Hindlimb muscle (tissue), 1 donor: ENCODE measurements at regions not wholly inside any gene's neighbourhood (a gene's known extent, or its start where the extent isn't known, plus 50 kb on each side); places are given as distances from the start of the nearest gene placed in this dataset.

Experiments used
- DNase-seq: peaks from one replicate; pipeline ENCODE4 v3.0.0-alpha.2; 2013

DNA sequence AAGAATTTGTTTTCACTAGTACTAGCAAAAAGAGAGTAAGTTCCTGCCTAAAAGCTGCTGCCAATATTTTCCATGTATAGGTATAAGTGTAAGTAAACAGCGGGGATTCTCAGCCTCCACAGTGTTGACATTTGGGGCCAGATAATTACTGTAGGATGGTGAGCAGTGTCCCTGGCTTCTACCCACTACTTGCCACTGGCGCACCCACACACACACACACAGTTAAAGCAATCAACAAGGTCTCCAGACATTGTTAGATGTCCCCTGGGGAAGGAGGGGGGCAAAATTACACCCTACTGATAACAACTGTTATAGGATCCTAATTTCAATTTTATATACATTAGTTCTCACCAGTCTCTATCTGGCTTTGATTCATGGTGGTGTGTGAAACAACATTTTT, 417.0 kb upstream of the PSMD7 start:
- no peak for DNase-seq

DNA sequence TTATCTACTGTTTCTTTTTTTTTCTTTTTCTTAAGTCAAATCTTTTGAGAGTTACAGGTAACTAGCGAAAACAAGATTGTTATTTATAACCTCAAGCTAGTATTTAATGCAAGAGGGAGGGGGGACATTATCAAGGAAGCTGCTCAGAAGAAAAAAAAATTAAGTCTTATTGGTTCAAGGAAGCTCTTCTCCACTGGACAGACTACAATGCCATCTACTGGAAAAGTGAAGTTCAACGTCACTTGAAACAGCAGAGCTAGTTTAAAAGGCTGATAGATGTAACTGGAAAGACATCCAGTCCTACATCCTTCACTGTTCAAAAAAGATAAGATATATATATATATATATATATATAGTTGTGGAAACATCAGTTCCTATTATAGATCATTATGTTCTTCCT, 418.0 kb upstream of the PSMD7 start:
- DNase-seq, result peak; percentile 63

DNA sequence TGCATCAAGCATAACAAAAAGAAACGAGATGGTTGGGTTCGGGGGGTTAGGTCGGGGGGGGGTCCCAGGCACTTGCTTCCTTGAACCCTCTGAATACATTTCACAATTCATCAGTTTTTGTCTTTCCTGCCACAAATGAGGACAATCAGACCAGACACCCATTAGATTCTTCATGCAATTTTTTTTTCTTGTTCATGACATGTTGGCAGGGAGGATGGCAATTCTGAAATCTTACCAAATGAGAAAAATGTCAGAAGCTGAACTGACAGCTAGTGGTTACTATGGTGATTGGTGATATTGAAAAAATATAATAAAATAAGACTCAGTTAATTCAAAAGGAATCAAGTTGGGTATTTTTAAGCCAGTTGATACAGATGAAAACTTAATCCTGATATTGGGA, 419.5 kb upstream of the PSMD7 start:
- no peak for DNase-seq

DNA sequence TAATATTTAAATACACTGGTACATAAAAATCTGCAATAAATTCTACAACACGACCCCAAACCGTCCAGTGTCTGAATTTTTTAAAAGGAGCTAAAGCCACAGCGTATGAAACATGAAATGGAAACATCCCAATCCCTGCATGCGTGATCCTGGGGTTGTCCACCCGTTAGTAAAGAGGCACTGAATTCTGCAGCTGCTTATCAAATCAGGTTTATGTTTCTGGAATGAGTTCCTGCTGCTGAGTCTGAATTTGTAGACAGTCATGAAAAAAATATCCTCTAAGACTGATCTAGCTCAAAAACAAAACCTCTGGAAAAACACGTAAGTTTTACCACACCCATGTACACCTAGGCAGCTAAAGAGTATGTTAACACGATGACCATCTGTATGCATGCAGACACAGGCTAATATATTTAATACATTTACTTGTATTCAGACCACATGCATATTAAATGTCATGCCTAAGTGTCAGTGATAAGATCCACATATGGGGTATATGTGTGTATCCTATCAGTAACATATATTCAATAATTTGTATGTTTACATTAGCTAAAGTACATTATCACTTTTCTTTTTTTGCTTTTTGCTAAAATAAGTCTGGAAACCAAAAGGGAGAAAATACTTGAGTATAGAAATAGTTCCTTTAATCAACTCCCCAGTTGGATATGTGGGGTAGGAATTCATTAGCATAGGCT, 420.5 kb upstream of the PSMD7 start:
- DNase-seq, result no peak

DNA sequence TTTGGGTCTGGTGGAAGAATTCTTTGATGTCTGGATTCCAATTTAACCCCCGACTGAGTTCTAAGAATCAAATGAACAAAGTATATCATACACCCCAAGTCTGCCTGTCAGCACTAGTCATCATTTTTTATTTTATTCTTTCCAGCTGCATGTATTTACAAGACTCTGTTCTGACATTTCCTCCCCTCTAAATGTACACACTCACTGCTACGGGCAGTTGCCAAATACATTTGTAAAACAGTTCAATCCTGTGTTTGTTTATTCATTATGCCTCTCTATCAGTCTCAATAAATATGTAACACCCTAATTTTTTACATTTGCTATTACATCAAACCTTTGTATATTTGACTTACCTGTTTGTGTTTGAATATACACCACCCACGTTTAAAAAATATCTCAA, 422.3 kb upstream of the PSMD7 start:
- DNase-seq, result no peak

DNA sequence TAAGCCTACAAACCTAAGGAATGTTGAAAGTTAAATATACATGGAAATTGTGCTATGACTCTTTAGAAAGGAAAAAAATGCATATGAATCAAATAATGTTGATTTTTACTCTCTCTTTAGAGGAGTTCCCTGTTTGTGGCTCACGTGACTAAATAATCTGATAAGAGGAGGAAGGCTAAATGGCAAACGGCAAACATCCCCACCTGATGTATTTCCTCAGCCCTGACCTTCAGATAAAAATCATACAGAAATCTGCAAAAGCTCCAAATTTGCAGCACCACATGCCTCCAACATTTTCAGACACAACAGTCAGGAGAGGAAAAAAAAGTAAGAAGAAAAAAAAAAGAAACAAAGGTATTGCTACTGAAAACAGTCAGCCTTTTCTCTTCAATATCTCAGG, 423.0 kb upstream of the PSMD7 start:
- DNase-seq, result no peak

DNA sequence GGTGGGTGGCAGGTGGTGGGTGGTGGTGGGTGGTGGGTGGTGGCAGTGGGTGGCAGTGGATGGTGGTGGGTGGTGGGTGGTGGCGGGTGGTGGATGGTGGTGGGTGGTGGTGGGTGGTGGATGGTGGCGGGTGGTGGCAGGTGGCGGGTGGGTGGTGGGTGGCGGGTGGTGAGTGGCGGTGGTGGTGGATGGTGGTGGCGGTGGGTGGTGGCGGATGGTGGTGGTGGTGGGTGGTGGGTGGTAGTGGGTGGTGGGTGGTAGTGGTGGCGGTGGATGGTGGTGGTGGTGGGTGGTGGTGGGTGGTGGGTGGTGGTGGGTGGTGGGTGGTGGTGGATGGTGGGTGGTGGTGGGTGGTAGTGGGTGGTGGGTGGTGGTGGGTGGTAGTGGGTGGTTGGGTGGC, 423.8 kb upstream of the PSMD7 start:
- no peak for DNase-seq

DNA sequence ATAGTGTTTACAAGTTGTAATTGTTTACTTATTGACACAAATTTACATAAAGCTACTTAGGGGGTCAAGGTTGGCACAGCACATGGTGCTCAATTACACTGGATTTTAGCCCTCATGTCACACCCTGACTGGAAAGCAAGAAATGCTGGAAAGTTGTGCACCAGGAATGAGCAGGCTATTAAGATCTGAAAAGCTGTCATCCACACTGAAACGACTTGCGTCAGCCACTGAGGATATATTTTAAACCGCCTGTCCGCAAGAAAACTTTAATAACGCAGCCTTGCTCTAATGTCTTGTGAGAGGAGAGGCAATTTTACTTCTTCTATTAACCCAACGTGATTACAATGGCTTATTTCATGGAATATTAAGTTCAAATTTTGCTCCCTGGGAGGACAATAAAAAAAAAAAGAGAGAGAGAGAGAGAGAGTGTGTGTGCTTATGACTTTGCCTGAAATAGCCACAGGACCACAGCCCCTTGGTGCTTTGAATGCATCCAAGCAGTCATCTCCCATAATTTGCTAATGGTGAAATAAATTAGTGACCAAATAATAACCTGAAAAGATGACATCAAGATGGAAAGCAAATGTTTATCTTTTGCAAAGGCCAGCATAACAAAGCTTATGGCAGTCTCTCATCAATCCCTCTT, 425.4 kb upstream of the PSMD7 start:
- DNase-seq, result no peak

DNA sequence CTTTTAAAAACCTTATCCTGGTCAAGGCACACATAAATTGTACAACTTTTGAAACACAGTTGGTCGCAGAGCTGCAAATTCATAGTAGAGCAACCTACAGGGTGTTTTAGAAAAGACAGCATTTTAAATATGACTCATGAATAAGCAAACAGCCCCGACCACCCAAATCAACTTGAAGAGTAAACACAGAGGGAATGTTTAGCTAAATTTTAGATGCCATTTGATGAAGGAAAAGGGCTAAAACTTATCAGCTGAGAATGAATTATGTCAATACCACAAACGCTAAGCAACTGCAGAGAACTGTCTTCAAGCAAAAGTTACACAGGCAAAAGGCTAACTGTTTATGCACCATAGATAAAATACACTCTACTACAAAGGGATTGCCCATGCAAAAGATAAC, 427.5 kb upstream of the PSMD7 start:
- DNase-seq, result no peak

DNA sequence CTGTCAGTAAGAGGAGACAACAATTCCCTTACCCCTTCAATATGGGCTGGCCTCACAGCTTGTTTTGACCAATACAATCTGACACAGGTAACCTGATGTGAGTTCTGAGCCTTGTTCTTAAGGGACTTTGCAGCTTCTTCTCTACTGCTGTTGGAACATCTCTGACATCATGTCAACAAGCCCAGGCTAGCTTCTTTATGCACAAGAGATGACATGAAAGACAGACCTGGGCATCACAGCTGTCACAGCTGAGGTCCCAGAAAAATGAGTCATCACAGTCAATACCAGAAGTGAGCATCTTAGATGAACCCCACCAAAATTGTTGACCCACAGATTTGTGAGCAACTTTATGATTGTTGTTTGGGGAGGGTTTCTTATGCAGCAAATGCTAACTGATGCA, 431.7 kb upstream of the PSMD7 start:
- DNase-seq, result no peak

DNA sequence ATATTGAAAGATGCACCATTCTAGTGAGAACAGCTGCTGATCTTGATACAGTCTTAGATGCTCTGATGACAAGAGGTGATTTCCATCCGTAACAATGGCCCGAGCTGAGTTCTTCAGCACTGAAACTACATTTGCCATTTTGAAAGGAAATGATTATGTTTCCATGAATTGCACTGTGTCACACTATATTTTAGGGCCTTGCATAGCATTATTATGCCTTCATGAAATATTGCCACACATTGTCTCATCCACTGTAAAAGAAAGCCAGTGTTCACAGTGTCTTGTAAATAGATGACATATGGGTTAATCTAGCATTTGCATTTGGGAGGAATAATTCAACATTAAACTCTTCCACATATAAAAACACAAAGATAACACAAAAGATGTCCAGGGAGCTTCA, 438.3 kb upstream of the PSMD7 start:
- no peak for DNase-seq

DNA sequence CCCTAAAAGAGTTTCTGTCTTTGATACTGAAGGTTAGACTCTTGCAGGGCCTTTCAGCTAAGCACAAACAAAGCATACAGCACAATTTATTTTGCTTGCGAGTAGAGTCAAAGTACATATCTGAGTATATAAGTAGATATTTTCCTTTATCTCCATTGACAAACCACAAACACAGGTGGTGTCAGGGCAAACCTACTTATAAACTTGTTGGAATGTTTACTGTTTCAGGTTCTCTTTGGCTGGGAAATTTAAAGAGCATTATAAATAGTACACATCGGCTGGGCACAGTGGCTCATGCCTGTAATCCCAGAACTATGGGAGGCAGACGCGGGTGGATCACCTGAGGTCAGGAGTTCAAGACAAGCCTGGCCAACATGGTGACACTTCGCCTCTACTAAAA, 442.6 kb upstream of the PSMD7 start:
- no peak for DNase-seq

DNA sequence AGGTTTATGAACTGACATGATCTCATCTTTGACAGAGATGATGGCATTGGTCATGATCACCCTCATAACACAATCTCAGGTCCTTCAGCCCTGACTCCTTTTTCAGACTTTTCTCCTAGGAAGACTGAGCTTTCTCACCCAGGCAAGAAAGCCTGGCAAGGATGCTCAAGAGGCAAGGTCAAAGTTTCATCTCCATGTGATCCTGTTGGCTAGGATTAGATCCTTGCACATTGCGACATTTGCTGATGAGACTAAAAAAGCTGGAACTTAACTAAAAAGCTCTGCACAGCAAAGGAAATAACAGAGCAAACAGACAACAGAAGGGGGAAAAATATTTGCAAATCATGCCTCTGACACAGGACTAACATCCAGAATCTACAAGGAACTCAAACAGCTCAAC, 444.1 kb upstream of the PSMD7 start:
- DNase-seq, result no peak

DNA sequence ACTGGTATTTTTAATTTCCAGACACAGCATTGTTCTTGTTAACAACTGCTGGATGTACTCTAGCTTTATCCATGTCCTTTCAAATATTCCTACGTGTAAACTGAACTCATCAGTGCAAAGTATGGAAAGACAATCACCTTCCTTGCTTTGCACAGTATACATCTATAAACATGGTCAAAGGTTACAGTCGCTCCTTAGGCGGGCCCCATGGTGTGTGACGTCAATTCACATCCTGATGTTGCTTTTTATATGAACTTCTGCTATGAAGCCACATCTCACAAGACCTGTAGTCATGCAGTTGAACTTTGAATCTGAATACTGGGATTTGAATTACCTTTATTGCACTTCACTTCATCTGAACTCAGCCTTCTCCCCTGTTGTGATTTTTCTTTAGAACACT, 447.6 kb upstream of the PSMD7 start:
- DNase-seq, result no peak

DNA sequence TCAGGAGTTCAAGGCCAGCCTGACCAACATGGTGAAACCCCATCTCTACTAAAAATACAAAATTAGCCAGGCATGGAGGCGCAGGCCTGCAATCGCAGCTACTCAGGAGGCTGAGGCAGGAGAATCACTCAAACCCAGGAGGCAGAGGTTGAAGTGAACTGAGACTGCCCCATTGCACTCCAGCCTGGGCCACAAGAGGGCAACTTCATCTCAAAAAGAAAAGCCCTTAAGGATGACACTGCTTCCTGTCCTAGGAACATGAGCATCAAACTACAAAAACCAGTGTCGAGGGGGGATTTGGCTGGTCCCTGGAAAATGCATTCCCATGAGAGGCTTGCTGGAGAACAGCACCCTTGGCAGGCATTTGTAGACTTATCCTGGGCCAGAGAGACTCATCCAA, 449.5 kb upstream of the PSMD7 start:
- no peak for DNase-seq

DNA sequence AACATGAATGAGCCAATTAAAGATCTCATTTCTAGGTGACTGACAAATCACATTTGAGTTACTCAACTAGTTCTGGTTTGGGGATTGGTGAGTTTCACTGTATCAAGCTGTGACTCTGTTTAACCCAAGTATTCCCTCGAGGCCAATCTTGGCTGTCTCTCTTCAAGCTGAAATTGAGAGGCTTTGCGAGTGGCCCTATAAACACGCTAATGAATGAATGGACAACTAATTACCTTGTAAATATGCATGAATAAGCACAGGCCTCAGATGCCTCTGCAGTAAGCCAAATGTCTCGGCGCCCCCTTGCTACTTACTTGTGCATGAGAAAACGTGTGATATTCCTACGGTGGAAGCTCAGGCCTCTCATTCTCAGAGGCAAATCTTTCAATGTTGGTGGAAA, 450.3 kb upstream of the PSMD7 start:
- DNase-seq, result peak; percentile 38

DNA sequence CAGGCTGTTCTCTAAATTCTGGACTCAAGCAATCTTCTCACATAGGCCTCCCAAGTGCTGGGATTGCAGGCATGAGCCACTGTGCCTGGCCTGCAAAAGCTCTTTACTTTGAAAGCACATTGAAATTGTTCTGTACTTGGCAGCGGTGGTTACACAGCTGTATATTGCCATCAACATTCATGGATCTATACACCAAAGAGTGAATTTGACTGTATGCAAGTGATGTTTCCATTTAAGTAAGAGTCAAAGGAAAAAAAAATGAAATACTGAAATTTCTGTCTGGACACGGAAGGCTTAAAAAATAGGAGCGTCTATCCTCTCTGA, 450.6 kb upstream of the PSMD7 start:
- peak; percentile 23 for DNase-seq

DNA sequence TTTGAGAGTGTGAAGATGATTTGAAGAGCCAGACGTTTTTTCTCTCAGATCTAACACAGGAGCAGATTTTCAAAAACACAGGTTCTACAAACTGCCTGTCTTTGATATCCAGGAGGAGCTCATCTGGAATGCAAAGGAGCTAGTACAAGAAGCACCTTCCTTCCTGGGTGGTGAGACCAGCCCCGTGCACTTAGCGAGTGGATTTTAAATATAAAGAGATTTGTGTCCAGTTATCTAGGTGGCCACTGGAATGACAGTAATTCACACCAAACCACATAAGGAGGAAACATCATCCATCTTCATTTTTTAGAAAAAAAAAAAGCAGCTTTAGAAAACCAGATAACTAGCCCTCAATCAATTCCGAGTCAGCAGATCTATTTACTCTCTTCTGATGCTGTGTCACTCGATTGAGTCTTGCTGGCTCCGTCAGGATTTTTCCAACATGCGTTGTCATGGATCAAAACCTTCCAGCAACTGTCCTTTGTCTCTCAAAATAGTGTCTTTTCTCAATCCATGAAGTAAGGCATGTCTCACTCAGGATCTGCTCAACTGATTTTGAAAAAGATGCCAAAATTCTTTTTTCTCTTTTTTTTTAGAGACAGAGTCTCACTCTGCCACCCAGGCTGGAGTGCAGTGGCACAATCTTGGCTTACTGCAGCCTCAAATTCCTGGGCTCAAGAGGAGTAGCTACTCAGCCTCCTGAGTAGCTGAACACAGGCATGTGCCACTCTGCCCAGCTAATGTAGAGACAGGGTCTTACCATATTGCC, 451.2 kb upstream of the PSMD7 start:
- peak; percentile 19 for DNase-seq

DNA sequence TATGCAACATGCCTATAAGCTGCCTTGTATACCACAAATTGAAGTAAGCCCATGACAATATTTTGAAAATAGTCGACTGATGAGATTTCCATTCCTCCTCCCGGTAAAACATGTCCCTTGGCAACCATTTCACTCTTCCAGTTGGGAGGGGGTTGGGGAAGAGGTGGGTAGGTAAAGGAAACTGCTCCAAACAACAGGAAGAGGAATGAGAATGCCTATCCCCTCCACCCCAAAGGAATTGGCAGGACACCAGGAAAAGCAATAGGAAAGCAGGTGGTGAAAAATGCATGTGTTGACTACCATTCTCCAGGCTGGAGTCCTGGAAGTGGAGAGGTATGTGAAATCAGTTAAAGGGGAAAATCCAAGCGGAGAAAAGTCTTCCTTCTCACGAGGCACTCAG, 455.9 kb upstream of the PSMD7 start:
- peak; percentile 15 for DNase-seq

DNA sequence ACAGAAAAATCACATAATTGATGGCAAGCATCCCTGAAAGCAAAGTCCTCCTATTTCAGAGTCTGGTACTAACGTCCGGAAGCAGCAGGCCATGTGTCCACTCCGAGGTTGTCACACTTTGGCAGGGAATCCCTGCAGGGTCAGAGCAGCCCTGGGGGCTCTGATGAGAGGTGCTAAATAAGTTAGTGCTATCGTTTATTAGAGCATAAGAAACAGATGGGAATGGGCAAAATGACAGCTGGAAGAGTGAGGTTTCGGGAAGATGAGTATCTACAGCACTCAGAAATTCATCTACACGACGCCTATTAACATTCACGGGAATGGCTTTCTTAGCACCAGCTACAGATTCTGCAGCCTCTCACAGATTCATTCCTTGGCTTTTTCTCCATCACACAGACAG, 465.4 kb upstream of the PSMD7 start:
- DNase-seq, result no peak

DNA sequence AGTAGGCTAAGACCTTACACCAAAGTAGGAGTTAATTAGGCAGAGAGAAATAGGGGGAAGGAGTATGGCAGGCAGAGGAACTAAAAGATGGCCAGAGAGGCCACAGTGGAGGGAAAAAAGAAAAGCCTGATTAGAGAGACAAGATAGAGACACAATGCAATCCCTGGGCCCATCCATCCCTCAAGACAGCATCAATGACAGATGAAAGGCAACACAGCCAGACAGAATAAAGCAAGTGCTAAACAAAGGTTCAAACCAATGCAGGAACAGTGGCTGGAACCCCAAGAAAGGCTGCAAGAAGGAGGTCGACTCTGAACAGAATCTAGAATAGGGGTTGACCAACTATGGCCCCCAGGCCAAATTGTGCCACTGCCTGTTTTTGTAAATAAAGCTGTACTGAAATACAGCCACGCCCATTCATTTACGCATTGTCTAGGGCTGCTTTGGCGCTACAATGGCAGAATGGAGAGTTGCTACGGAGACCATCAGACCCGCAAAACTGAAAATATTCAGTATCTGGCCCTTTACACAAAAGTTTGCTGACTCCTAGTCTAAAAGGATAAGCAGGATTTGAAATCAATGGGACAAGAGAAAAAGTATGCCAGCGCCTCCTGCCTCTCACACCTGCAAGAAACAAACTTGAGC, 473.3 kb upstream of the PSMD7 start:
- DNase-seq, result no peak

DNA sequence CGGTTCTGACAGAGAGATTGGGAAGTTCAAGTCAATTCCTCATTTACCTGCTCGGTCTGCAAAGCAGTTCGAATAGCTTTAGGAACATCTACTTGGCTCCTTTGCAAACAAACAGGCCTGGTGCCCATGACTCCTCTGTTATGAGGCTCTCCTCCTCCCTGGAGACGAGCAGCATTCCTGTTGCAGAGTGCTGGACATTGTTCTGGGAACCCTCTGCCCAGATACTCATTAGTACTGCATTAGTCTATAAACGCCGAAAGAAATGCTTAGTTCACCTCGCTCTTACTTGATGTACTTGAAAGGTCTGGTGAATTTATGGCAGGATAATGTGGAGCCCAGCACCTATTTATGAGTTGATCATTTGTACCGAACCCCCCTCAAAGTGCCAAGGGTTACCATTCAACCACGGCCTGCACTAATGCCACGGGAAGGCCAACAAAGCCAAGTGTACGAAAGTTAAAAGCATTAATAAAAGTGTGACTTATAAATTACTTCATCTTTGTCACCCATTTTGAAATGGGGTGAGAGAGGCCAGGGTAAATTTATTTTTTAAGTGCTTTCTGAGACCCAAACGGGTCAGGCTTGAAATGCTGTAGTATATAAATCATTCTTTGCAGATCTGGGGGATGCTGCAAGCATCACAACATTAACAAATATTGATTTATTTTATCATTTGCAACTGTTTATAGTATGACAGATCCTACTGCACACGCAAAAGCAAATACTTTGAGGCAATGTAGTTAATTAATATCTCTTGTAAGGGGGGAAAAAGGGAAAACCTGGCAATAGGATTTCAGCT, 478.9 kb upstream of the PSMD7 start:
- no peak for DNase-seq

DNA sequence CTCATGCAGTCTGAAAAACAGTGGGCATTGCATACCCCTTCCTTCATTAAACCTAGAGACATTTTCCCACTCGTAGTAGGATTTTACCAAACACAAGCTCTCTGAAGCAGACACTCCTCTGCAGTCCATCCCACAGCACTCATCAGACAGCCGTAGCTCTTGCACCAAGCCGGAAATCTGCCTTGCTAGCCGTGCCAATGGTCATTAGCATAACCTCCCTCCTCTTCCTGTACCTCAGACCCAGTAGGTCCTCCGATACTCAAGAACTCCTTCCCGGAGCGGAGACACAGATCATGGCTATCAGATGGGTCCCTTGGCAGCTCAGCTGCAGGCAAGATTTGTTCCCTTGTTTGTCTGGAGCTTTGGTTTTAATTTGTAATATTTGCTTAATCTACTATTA, 483.1 kb upstream of the PSMD7 start:
- no peak for DNase-seq
